WERI-Rb-1 (cell line): ENCODE measurements at regions not wholly inside any gene's neighbourhood (a gene's known extent, or its start where the extent isn't known, plus 50 kb on each side); places are given as distances from the start of the nearest gene placed in this dataset.

Experiments used
- DNase-seq: peaks from one replicate; pipeline ENCODE4 v3.0.0-alpha.2; 2020
- H3K27ac ChIP-seq: fragments of 250-450 bp; sonication (Bioruptor Pico); 2 replicates; pipeline ENCODE4 v1.5.1; 2020; ENCODE audit warnings: mild to moderate bottlenecking, moderate library complexity
- H3K27me3 ChIP-seq: fragments of 250-450 bp; sonication (Bioruptor Pico); 2 replicates; pipeline ENCODE4 v1.5.1; 2021; ENCODE audit warnings: mild to moderate bottlenecking, low read depth, moderate library complexity; ENCODE audit not compliant: insufficient read depth, severe bottlenecking
- H3K36me3 ChIP-seq: fragments of 250-450 bp; sonication (Bioruptor Pico); 2 replicates; pipeline ENCODE4 v1.5.1; 2020; ENCODE audit warnings: mild to moderate bottlenecking, moderate library complexity
- H3K4me3 ChIP-seq: 2 replicates; pipeline ENCODE4 v1.5.1; 2011; ENCODE audit warnings: low read depth, mild to moderate bottlenecking, control low read depth, low read length
- H3K9me3 ChIP-seq: fragments of 250-450 bp; sonication (Bioruptor Pico); 2 replicates; pipeline ENCODE4 v1.5.1; 2021; ENCODE audit warnings: mild to moderate bottlenecking, moderate library complexity; ENCODE audit not compliant: severe bottlenecking
- CTCF ChIP-seq: IDR thresholded peaks from 2 replicates; pipeline ENCODE4 v1.5.1; 2011; ENCODE audit warnings: low read depth, mild to moderate bottlenecking, control low read depth, inconsistent platforms, low read length

- DNase-seq = no peak
- no peak for TF ChIP-seq CTCF
- no peak overlapping the region for H3K4me3 ChIP-seq
- no peaks in the 10 kb centered on the region for H3K36me3 ChIP-seq
- no peak overlapping the region for H3K27ac ChIP-seq
- H3K9me3 ChIP-seq = no peaks in the 10 kb centered on the region
- H3K27me3 ChIP-seq = no peaks in the 10 kb centered on the region
Measured at GRCh38 chr6:22471746-22472145, 97.6 kb upstream of the HDGFL1 start.

DNA sequence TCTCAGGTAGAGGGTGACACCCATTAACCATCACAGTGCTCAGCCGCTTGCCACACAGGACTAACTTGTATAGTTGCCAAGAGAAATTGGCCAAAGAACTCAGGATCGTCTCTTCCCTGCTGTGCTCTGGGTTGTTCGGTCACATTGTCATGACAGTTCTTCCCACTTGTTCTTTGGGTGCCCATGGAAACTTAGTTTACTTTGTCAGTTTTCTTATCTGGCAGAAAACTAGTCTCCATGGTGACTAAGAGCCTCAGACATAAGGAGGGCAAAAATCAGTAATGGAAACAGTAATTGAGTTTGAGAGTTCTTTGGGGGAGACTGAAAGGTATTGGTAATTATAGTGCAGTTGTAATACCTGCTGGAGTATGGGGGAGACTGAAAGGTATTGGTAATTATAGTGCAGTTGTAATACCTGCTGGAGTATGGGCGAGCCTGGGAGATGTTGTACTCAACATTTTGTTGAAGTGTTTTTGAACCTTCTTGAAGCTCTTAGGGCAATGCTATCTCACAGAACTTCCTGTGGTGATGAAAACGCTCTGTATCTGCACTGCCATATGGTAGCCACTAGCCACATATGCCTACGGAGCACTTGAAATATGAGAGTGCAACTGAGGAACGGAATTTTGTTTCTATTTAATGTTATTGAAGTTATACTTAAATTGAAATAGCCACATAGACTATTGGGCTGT is 95.2 kb upstream of the HDGFL1 start:
- Histone ChIP-seq H3K27me3 (no peaks in the 10 kb centered on the region), H3K36me3 (no peaks in the 10 kb centered on the region), H3K9me3 (no peaks in the 10 kb centered on the region), H3K4me3 (no peak overlapping the region), H3K27ac (no peak overlapping the region)
- no peak for DNase-seq
- TF ChIP-seq CTCF = no peak

GRCh38 chr6:22476811-22477390 is 92.5 kb upstream of the HDGFL1 start:
- no peak for TF ChIP-seq CTCF

GRCh38 chr6:22497276-22497675 is 72.1 kb upstream of the HDGFL1 start:
- DNase-seq = no peak
- no peak for TF ChIP-seq CTCF
- no peaks in the 10 kb centered on the region for H3K27me3 ChIP-seq
- H3K27ac ChIP-seq = no peak overlapping the region
- H3K9me3 ChIP-seq = no peaks in the 10 kb centered on the region
- H3K4me3 ChIP-seq = no peak overlapping the region
- H3K36me3 ChIP-seq = no peaks in the 10 kb centered on the region

More at GRCh38 chr6:22476811-22477390, 92.5 kb upstream of the HDGFL1 start:
- Histone ChIP-seq H3K27ac (no peak overlapping the region), H3K36me3 (no peaks in the 10 kb centered on the region), H3K4me3 (no peak overlapping the region), H3K27me3 (no peaks in the 10 kb centered on the region), H3K9me3 (no peaks in the 10 kb centered on the region)
- no peak for DNase-seq

DNA sequence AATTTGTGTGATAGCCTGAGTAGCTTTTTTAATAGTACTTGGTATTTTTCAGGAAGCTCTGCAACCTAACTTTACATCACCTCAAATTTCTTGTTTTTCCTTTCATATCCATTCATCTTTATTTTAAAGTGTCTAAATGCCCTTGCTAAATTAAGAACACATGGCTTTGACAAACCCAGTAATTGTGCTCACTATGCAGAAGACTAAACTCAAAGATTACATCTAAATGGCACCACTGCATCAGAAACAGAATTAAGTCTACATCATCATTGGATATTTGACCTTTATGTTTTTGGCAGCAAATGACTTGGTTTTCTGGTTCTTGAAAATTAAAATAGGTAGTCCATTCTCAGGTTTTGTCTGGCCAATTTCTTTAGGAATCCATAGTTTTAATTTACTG is 69.6 kb upstream of the HDGFL1 start:
- Histone ChIP-seq H3K9me3 (no peaks in the 10 kb centered on the region), H3K27ac (no peak overlapping the region), H3K27me3 (no peaks in the 10 kb centered on the region), H3K36me3 (no peaks in the 10 kb centered on the region), H3K4me3 (no peak overlapping the region)
- no peak for DNase-seq
- TF ChIP-seq CTCF = no peak

- Histone ChIP-seq H3K4me3 (no peak overlapping the region), H3K27me3 (no peaks in the 10 kb centered on the region), H3K36me3 (no peaks in the 10 kb centered on the region), H3K27ac (no peak overlapping the region), H3K9me3 (no peaks in the 10 kb centered on the region)
- TF ChIP-seq CTCF = no peak
- no peak for DNase-seq
Measured at GRCh38 chr6:22506496-22506895, 62.9 kb upstream of the HDGFL1 start.
